ENCODE measurements at regions not wholly inside any gene's neighbourhood (a gene's known extent, or its start where the extent isn't known, plus 50 kb on each side); places are given as distances from the start of the nearest gene placed in this dataset.

- no peak for TF ChIP-seq EZH2phosphoT487 (conservative IDR thresholded peaks at IDR 0.05; ENCODE audit: low read length)
- no peak for TF ChIP-seq CTCF (IDR thresholded peaks at IDR 0.05; ENCODE audit: insufficient read depth, low read length, poor library complexity, severe bottlenecking)
These were observed 101.3 kb upstream of the KLHL29 start for GRCh38 chr2:23283653-23284052.
